BLaER1 (cell line): ENCODE measurements at regions not wholly inside any gene's neighbourhood (a gene's known extent, or its start where the extent isn't known, plus 50 kb on each side); places are given as distances from the start of the nearest gene placed in this dataset.

Experiments used
- H3K27ac ChIP-seq: shearing (Covaris generic); formaldehyde crosslinking; 2 replicates; pipeline ENCODE4 v1.8.1; 2022
- H3K27me3 ChIP-seq: shearing (Covaris generic); formaldehyde crosslinking; 2 replicates; pipeline ENCODE4 v1.8.1; 2022
- H3K36me3 ChIP-seq: shearing (Covaris generic); formaldehyde crosslinking; 2 replicates; pipeline ENCODE4 v1.8.1; 2022
- H3K4me1 ChIP-seq: shearing (Covaris generic); formaldehyde crosslinking; 2 replicates; pipeline ENCODE4 v1.8.1; 2022
- H3K4me2 ChIP-seq: shearing (Covaris generic); formaldehyde crosslinking; 2 replicates; pipeline ENCODE4 v1.8.1; 2022
- H3K4me3 ChIP-seq: shearing (Covaris generic); formaldehyde crosslinking; 2 replicates; pipeline ENCODE4 v1.8.1; 2022
- H3K9ac ChIP-seq: shearing (Covaris generic); formaldehyde crosslinking; 2 replicates; pipeline ENCODE4 v1.8.1; 2022
- H3K9me3 ChIP-seq: shearing (Covaris generic); formaldehyde crosslinking; 2 replicates; pipeline ENCODE4 v1.8.1; 2022
- H4K20me1 ChIP-seq: shearing (Covaris generic); formaldehyde crosslinking; 2 replicates; pipeline ENCODE4 v1.8.1; 2022
- Cebpa-rat ChIP-seq: shearing (Covaris generic); IDR thresholded peaks from 2 replicates; pipeline ENCODE4 v1.8.1; 2022

GRCh38 chr3:20417388-20418108 is 231.5 kb upstream of the SGO1 start:
- TF ChIP-seq Cebpa-rat = no peak
- H3K9me3 ChIP-seq = no peaks in the 10 kb centered on the region
- no peak overlapping the region for H3K4me3 ChIP-seq
- H3K9ac ChIP-seq = no peak overlapping the region
- no peak overlapping the region for H3K4me2 ChIP-seq
- H4K20me1 ChIP-seq = no peaks in the 10 kb centered on the region
- no peaks in the 10 kb centered on the region for H3K27me3 ChIP-seq
- H3K36me3 ChIP-seq = no peaks in the 10 kb centered on the region
- H3K4me1 ChIP-seq = no peaks in the 10 kb centered on the region
- H3K27ac ChIP-seq = no peak overlapping the region

- Histone ChIP-seq H4K20me1 (no peaks in the 10 kb centered on the region), H3K36me3 (no peaks in the 10 kb centered on the region), H3K4me2 (no peak overlapping the region), H3K9me3 (no peaks in the 10 kb centered on the region), H3K4me1 (no peaks in the 10 kb centered on the region), H3K9ac (no peak overlapping the region), H3K27me3 (no peaks in the 10 kb centered on the region), H3K27ac (no peak overlapping the region), H3K4me3 (no peak overlapping the region)
- no peak for TF ChIP-seq Cebpa-rat
Measured at GRCh38 chr3:20406611-20407011, 220.6 kb upstream of the SGO1 start.

GRCh38 chr3:20405744-20406143 is 219.7 kb upstream of the SGO1 start:
- Histone ChIP-seq H3K27me3 (no peaks in the 10 kb centered on the region), H3K9ac (no peak overlapping the region), H3K4me3 (no peak overlapping the region), H3K9me3 (no peaks in the 10 kb centered on the region), H3K27ac (no peak overlapping the region), H3K4me2 (no peak overlapping the region), H3K4me1 (no peaks in the 10 kb centered on the region), H3K36me3 (no peaks in the 10 kb centered on the region), H4K20me1 (no peaks in the 10 kb centered on the region)
- TF ChIP-seq Cebpa-rat = no peak

- H3K4me1 ChIP-seq = no peaks in the 10 kb centered on the region
- TF ChIP-seq Cebpa-rat = no peak
Measured at GRCh38 chr3:20405231-20405630, 219.2 kb upstream of the SGO1 start.

GRCh38 chr3:20404741-20405100 is 218.7 kb upstream of the SGO1 start:
- H3K27ac ChIP-seq = no peak overlapping the region
- no peak overlapping the region for H3K4me2 ChIP-seq
- no peaks in the 10 kb centered on the region for H3K36me3 ChIP-seq
- H3K4me3 ChIP-seq = no peak overlapping the region
- H3K27me3 ChIP-seq = no peaks in the 10 kb centered on the region
- H3K9ac ChIP-seq = no peak overlapping the region
- H3K4me1 ChIP-seq = no peaks in the 10 kb centered on the region
- no peaks in the 10 kb centered on the region for H3K9me3 ChIP-seq
- no peak for TF ChIP-seq Cebpa-rat
- H4K20me1 ChIP-seq = no peaks in the 10 kb centered on the region

More at GRCh38 chr3:20405231-20405630, 219.2 kb upstream of the SGO1 start:
- Histone ChIP-seq H3K9ac (no peak overlapping the region), H3K27ac (no peak overlapping the region), H3K4me3 (no peak overlapping the region), H4K20me1 (no peaks in the 10 kb centered on the region), H3K4me2 (no peak overlapping the region), H3K9me3 (no peaks in the 10 kb centered on the region), H3K27me3 (no peaks in the 10 kb centered on the region), H3K36me3 (no peaks in the 10 kb centered on the region)

GRCh38 chr3:20403986-20404740 is 218.2 kb upstream of the SGO1 start:
- no peaks in the 10 kb centered on the region for H3K9me3 ChIP-seq

GRCh38 chr3:20401253-20401652 is 215.2 kb upstream of the SGO1 start:
- Histone ChIP-seq H3K27me3 (no peaks in the 10 kb centered on the region), H3K9ac (no peak overlapping the region), H3K36me3 (no peaks in the 10 kb centered on the region), H3K4me1 (no peaks in the 10 kb centered on the region), H3K9me3 (no peaks in the 10 kb centered on the region), H3K4me3 (no peak overlapping the region), H4K20me1 (no peaks in the 10 kb centered on the region), H3K27ac (no peak overlapping the region), H3K4me2 (no peak overlapping the region)
- no peak for TF ChIP-seq Cebpa-rat

More at GRCh38 chr3:20403986-20404740, 218.2 kb upstream of the SGO1 start:
- Histone ChIP-seq H4K20me1 (no peaks in the 10 kb centered on the region), H3K36me3 (no peaks in the 10 kb centered on the region), H3K4me3 (no peak overlapping the region), H3K9ac (no peak overlapping the region), H3K4me1 (no peaks in the 10 kb centered on the region), H3K27me3 (no peaks in the 10 kb centered on the region), H3K27ac (no peak overlapping the region), H3K4me2 (no peak overlapping the region)
- no peak for TF ChIP-seq Cebpa-rat

- no peak overlapping the region for H3K4me3 ChIP-seq
Measured at GRCh38 chr3:20400686-20401085, 214.7 kb upstream of the SGO1 start.

GRCh38 chr3:20400281-20400680 is 214.3 kb upstream of the SGO1 start:
- H3K27me3 ChIP-seq = no peaks in the 10 kb centered on the region
- H3K9ac ChIP-seq = no peak overlapping the region
- no peaks in the 10 kb centered on the region for H3K36me3 ChIP-seq
- no peak overlapping the region for H3K4me3 ChIP-seq
- no peak overlapping the region for H3K4me2 ChIP-seq
- H3K27ac ChIP-seq = no peak overlapping the region
- H3K4me1 ChIP-seq = no peaks in the 10 kb centered on the region
- 0 out of 2 replicates have a peak, but pooled peaks cover 2% of the 10 kb centered on the region for H3K9me3 ChIP-seq
- H4K20me1 ChIP-seq = no peaks in the 10 kb centered on the region
- TF ChIP-seq Cebpa-rat = no peak

More at GRCh38 chr3:20400686-20401085, 214.7 kb upstream of the SGO1 start:
- Histone ChIP-seq H3K4me2 (no peak overlapping the region), H3K9me3 (no peaks in the 10 kb centered on the region), H3K36me3 (no peaks in the 10 kb centered on the region), H3K9ac (no peak overlapping the region), H3K27me3 (no peaks in the 10 kb centered on the region), H3K4me1 (no peaks in the 10 kb centered on the region), H4K20me1 (no peaks in the 10 kb centered on the region), H3K27ac (no peak overlapping the region)
- no peak for TF ChIP-seq Cebpa-rat

- Histone ChIP-seq H3K4me1 (no peaks in the 10 kb centered on the region), H4K20me1 (no peaks in the 10 kb centered on the region), H3K9ac (no peak overlapping the region), H3K4me2 (no peak overlapping the region), H3K4me3 (no peak overlapping the region), H3K27ac (no peak overlapping the region), H3K27me3 (no peaks in the 10 kb centered on the region), H3K36me3 (no peaks in the 10 kb centered on the region), H3K9me3 (peaks cover 10% of the 10 kb centered on the region; the same call in 1 of the 2 replicates)
- no peak for TF ChIP-seq Cebpa-rat
Measured at GRCh38 chr3:20396335-20396734, 210.3 kb upstream of the SGO1 start.
